ENCODE measurements at regions not wholly inside any gene's neighbourhood (a gene's known extent, or its start where the extent isn't known, plus 50 kb on each side); places are given as distances from the start of the nearest gene placed in this dataset.

DNA sequence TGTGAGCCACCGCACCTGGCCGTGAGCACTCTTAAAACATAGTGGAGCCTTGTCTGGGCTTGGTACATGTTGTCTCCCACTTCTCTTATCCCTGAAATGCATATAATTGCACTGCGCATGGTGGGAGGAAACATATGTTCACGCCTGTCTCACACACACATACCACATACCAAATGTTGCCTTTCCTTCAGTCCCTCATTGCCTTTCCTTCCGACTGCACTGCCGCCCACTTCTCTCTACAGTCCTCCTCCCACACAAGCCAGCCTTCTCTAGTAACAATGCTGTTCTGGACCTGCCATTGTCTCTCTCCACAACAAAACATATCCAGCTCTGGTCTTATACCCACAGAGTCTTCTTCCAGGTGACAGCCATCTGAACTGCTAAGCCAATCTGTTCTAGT is 88.3 kb upstream of the PTHLH start:
- Histone ChIP-seq H3K9ac (ENCODE audit: insufficient read depth, low read depth, low read length) (no peak overlapping the region), H3K27ac (ENCODE audit: extremely low read length, insufficient read depth, low read length) (no peak overlapping the region), H3K4me3 (replicated peaks in 1 of 3; ENCODE audit: insufficient read depth in 1 of 3, low read depth in 2 of 3, low read length in 3 of 3) (no peak overlapping the region), H3K36me3 (replicated peaks in 1 of 2; ENCODE audit: control insufficient read depth in 1 of 2, insufficient read depth in 2 of 2, low read length in 2 of 2) (no peaks in the 10 kb centered on the region), H3K4me2 (ENCODE audit: low read depth, low read length) (no peak overlapping the region), H2AFZ (ENCODE audit: low read length) (no peak overlapping the region), H4K20me1 (ENCODE audit: insufficient read depth, low read length) (no peaks in the 10 kb centered on the region), H3K9me3 (ENCODE audit: low read length) (no peaks in the 10 kb centered on the region), H3K79me2 (ENCODE audit: insufficient read depth, low read length) (no peaks in the 10 kb centered on the region), H3K27me3 (ENCODE audit: control insufficient read depth in 1 of 2, insufficient read depth in 2 of 2, low read length in 2 of 2) (no peaks in the 10 kb centered on the region; a peak in 1 of 5 replicates), H3K4me1 (ENCODE audit: insufficient read depth, low read length) (no peaks in the 10 kb centered on the region)
- no TSS peak for BruUV-seq (replicated peaks)
- TF ChIP-seq ZNF597 (CRISPR knock-in tag; IDR thresholded peaks at IDR 0.05) (no peak), DMAP1 (CRISPR knock-in tag; IDR thresholded peaks at IDR 0.05) (no peak)
- TF ChIP-seq, protein P1, sequence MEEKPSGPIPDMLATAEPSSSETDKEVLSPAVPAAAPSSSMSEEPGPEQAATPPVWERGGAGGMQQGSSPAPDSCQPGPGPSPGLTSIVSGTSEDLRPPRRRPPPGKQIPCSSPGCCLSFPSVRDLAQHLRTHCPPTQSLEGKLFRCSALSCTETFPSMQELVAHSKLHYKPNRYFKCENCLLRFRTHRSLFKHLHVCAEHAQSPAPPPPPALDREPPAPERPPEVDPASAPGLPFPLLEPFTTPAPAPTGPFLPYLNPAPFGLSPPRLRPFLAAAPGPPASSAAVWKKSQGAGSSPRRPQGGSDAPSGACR (CRISPR knock-in tag; IDR thresholded peaks at IDR 0.05): no peak
- CTCF ChIA-PET (ENCODE audit: low intra/inter-chr PET ratio, low total read pairs): no interaction called here
- DNase-seq (ENCODE audit: low spot score) (no peak), FAIRE-seq (no peak), ATAC-seq (no peak)
- WGBS (ENCODE audit: low lambda C conversion rate): 80% methylated on average over 6 of the region's 6 CpGs
- POLR2A ChIA-PET: no interaction called here
- in situ Hi-C loops (cut with HindIII; ENCODE audit: extremely low pct_ligation_motif_present, low pct_unique_long_range_greater_than_20kb): no loop called here
- intact Hi-C loops (cut with micrococcal nuclease; ENCODE audit: unreplicated experiment): no loop called here

DNA sequence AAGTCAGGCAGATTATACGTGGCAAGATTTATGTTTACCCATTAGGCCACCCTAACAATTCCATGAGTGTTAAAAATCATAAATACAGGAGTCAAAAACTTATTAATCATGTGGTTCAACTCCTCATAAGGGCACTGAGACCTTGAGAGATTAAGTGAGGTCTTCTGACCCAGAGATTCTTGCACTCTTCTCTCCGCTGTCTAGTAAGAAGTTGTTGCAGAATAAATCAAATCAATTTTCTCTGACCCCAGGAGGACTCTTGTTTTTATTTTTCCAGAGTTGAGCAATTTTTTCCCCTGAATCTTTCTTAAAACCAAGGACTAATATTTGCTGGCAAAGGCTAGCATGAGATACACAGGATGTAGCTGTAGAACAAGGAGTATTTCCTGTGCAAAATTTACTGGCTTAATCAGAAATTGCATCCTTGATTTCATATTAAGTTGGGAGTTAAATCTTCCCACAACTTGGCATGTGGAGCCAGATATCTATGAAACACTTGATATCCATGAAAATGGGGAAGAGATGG is 90.9 kb upstream of the PTHLH start:
- Histone ChIP-seq H3K9ac (ENCODE audit: insufficient read depth, low read depth, low read length) (no peak overlapping the region), H3K27me3 (ENCODE audit: control insufficient read depth in 1 of 2, insufficient read depth in 2 of 2, low read length in 2 of 2) (no peaks in the 10 kb centered on the region; a peak in 1 of 5 replicates), H3K27ac (ENCODE audit: extremely low read length, insufficient read depth, low read length) (no peak overlapping the region), H3K79me2 (ENCODE audit: insufficient read depth, low read length) (no peaks in the 10 kb centered on the region), H2AFZ (ENCODE audit: low read length) (no peak overlapping the region), H3K4me2 (ENCODE audit: low read depth, low read length) (no peak overlapping the region), H3K4me1 (ENCODE audit: insufficient read depth, low read length) (no peaks in the 10 kb centered on the region), H3K36me3 (replicated peaks in 1 of 2; ENCODE audit: control insufficient read depth in 1 of 2, insufficient read depth in 2 of 2, low read length in 2 of 2) (no peaks in the 10 kb centered on the region), H4K20me1 (ENCODE audit: insufficient read depth, low read length) (no peaks in the 10 kb centered on the region), H3K9me3 (ENCODE audit: low read length) (no peaks in the 10 kb centered on the region), H3K4me3 (replicated peaks in 1 of 3; ENCODE audit: insufficient read depth in 1 of 3, low read depth in 2 of 3, low read length in 3 of 3) (no peak overlapping the region)
- ATAC-seq: no peak
- no peak for DNase-seq (ENCODE audit: low spot score)
- TF ChIP-seq ASH2L (IDR thresholded peaks at IDR 0.05; ENCODE audit: insufficient read length, low read depth, low read length) (no peak), CREB1 (IDR thresholded peaks at IDR 0.05) (no peak), CREB1 (CRISPR knock-in tag; IDR thresholded peaks at IDR 0.05) (no peak), ZNF616 (CRISPR knock-in tag; IDR thresholded peaks at IDR 0.05; ENCODE audit: low read depth) (no peak), NFIB (CRISPR knock-in tag; IDR thresholded peaks at IDR 0.05; ENCODE audit: borderline replicate concordance) (no peak), U2AF2 (IDR thresholded peaks at IDR 0.05; ENCODE audit: low read depth, low read length) (no peak), ZNF383 (CRISPR knock-in tag; IDR thresholded peaks at IDR 0.05; ENCODE audit: borderline replicate concordance) (no peak), PRMT3 (CRISPR knock-in tag; IDR thresholded peaks at IDR 0.05; ENCODE audit: borderline replicate concordance, low read depth) (no peak), ZMYM3 (CRISPR knock-in tag; IDR thresholded peaks at IDR 0.05) (no peak), FLYWCH1 (CRISPR knock-in tag; IDR thresholded peaks at IDR 0.05) (no peak)
- FAIRE-seq: no peak
- ChIA-PET POLR2A (no interaction called here), CTCF (ENCODE audit: low intra/inter-chr PET ratio, low total read pairs) (no interaction called here)
- intact Hi-C loops (cut with micrococcal nuclease; ENCODE audit: unreplicated experiment) (no loop called here), in situ Hi-C loops (cut with HindIII; ENCODE audit: extremely low pct_ligation_motif_present, low pct_unique_long_range_greater_than_20kb) (no loop called here)
- BruUV-seq (replicated peaks): no TSS peak
- 5% methylated on average over 2 of the region's 2 CpGs for WGBS (ENCODE audit: low lambda C conversion rate)
